NB4 (cell line): ENCODE measurements at regions not wholly inside any gene's neighbourhood (a gene's known extent, or its start where the extent isn't known, plus 50 kb on each side); places are given as distances from the start of the nearest gene placed in this dataset.

Source experiments
- DNase-seq: peaks from one replicate; pipeline ENCODE4 v3.0.0; 2010; ENCODE audit warnings: low read depth
- H3K4me3 ChIP-seq: one replicate; pipeline ENCODE4 v1.5.1; 2011; ENCODE audit warnings: mild to moderate bottlenecking, low read depth, low read length, moderate library complexity
- CTCF ChIP-seq: IDR thresholded peaks from one replicate; pipeline ENCODE4 v1.5.1; 2012; ENCODE audit warnings: low read depth, low read length
- MAX ChIP-seq: IDR thresholded peaks from 2 replicates; pipeline ENCODE4 v1.6.1; 2011; ENCODE audit warnings: low read depth, low read length
- MYC ChIP-seq: IDR thresholded peaks from 2 replicates; pipeline ENCODE4 v1.6.1; 2011; ENCODE audit warnings: low read depth, low read length
- POLR2A ChIP-seq: IDR thresholded peaks from 2 replicates; pipeline ENCODE4 v1.6.1; 2011; ENCODE audit warnings: mild to moderate bottlenecking; ENCODE audit not compliant: insufficient read length; ENCODE audit errors: extremely low read depth

GRCh38 chr14:76931631-76932402, 96.7 kb downstream of the IRF2BPL start:
- no peak overlapping the region for H3K4me3 ChIP-seq
- DNase-seq: no peak
- no peak for TF ChIP-seq POLR2A
- no peak for TF ChIP-seq MAX
- no peak for TF ChIP-seq CTCF
- no peak for TF ChIP-seq MYC

- TF ChIP-seq MAX (no peak), CTCF (no peak), MYC (no peak), POLR2A (no peak)
- DNase-seq: no peak
- H3K4me3 ChIP-seq: no peak overlapping the region
Observed at GRCh38 chr14:76930549-76930948, 98.0 kb downstream of the IRF2BPL start.

- DNase-seq: peak; percentile 93
- H3K4me3 ChIP-seq: peak overlapping the region; percentile 21
- TF ChIP-seq CTCF (no peak), MYC (peak; percentile 55; the same call in 1 of the 2 replicates), MAX (peak; percentile 53; the same call in 1 of the 2 replicates)
Observed at GRCh38 chr14:76929927-76930326, 98.6 kb downstream of the IRF2BPL start.

- H3K4me3 ChIP-seq: no peak overlapping the region
- no peak for DNase-seq
- TF ChIP-seq MYC: no peak
- no peak for TF ChIP-seq MAX
- TF ChIP-seq POLR2A: no peak
- TF ChIP-seq CTCF: no peak
Observed at GRCh38 chr14:76927971-76928700, 100.4 kb downstream of the IRF2BPL start.

GRCh38 chr14:76926521-76927251, 100.5 kb downstream of the LRRC74A start:
- DNase-seq: peak; percentile 55
- no peak overlapping the region for H3K4me3 ChIP-seq
- no peak for TF ChIP-seq MAX
- TF ChIP-seq MYC: no peak
- no peak for TF ChIP-seq CTCF
- TF ChIP-seq POLR2A: no peak
